DND-41 (cell line): ENCODE measurements at regions not wholly inside any gene's neighbourhood (a gene's known extent, or its start where the extent isn't known, plus 50 kb on each side); places are given as distances from the start of the nearest gene placed in this dataset.

Experiments used
- CTCF ChIP-seq: IDR thresholded peaks from 2 replicates; pipeline ENCODE4 v1.5.1; 2012; ENCODE audit warnings: borderline replicate concordance, low read length, moderate library complexity, mild to moderate bottlenecking; ENCODE audit not compliant: poor library complexity, severe bottlenecking; ENCODE audit errors: extremely low read depth
- EZH2 ChIP-seq: IDR thresholded peaks from 3 replicates; pipeline ENCODE4 v1.6.1; 2012; ENCODE audit warnings: borderline replicate concordance, low read depth, mild to moderate bottlenecking, moderate library complexity, low read length, inconsistent platforms; ENCODE audit not compliant: severe bottlenecking

- no peak for TF ChIP-seq CTCF
- TF ChIP-seq EZH2, result no peak
Observed at GRCh38 chr3:88321363-88322050, 171.7 kb downstream of the C3orf38 start.
